DND-41 (cell line): ENCODE measurements at regions not wholly inside any gene's neighbourhood (a gene's known extent, or its start where the extent isn't known, plus 50 kb on each side); places are given as distances from the start of the nearest gene placed in this dataset.

Experiments used
- ATAC-seq: fragments of 200-7000 bp; cut with Tn5 transposase; 3 replicates; pipeline ENCODE4 v1.9.1; 2021; ENCODE audit warnings: low read depth; ENCODE audit not compliant: insufficient read depth
- DNase-seq: peaks from one replicate; pipeline ENCODE4 v3.0.0-alpha.2; 2020
- H2AFZ ChIP-seq: 2 replicates; pipeline ENCODE4 v1.6.0; 2012; ENCODE audit warnings: low read depth, low read length
- H3K27ac ChIP-seq: 2 replicates; pipeline ENCODE4 v1.5.1; 2012; ENCODE audit warnings: low read length, inconsistent platforms
- H3K27me3 ChIP-seq: fragments of 200-600 bp; sonication (generic); 2 replicates; pipeline ENCODE4 v1.6.0; 2012; ENCODE audit warnings: low read length, mild to moderate bottlenecking, inconsistent platforms; ENCODE audit not compliant: insufficient read depth, poor library complexity
- H3K36me3 ChIP-seq: 2 replicates; pipeline ENCODE4 v1.5.1; 2012; ENCODE audit warnings: low read length, inconsistent platforms; ENCODE audit not compliant: insufficient read depth
- H3K4me1 ChIP-seq: 2 replicates; pipeline ENCODE4 v1.5.1; 2012; ENCODE audit warnings: mild to moderate bottlenecking, low read length; ENCODE audit not compliant: insufficient read depth
- H3K4me2 ChIP-seq: 2 replicates; pipeline ENCODE4 v1.6.0; 2012; ENCODE audit warnings: mild to moderate bottlenecking, moderate library complexity, low read length, inconsistent platforms; ENCODE audit not compliant: insufficient read depth
- H3K4me3 ChIP-seq, 2 experiments: fragments of 200-600 bp in 1 of 2; shearing (Covaris generic) in 1 of 2; 2 replicates each; pipeline ENCODE4 v1.5.1; 2012 to 2016; ENCODE audit warnings: inconsistent platforms in 2 of 2, low read length in 2 of 2, mild to moderate bottlenecking in 2 of 2, low read depth in 1 of 2, moderate library complexity in 1 of 2
- H3K79me2 ChIP-seq: 2 replicates; pipeline ENCODE4 v1.6.0; 2012; ENCODE audit warnings: low read length, inconsistent platforms; ENCODE audit not compliant: insufficient read depth
- H3K9ac ChIP-seq: 2 replicates; pipeline ENCODE4 v1.6.0; 2012; ENCODE audit warnings: low read depth, mild to moderate bottlenecking, inconsistent platforms, low read length, moderate library complexity
- H3K9me3 ChIP-seq: 2 replicates; pipeline ENCODE4 v1.5.1; 2012; ENCODE audit warnings: low read length, moderate library complexity, mild to moderate bottlenecking, inconsistent platforms; ENCODE audit not compliant: insufficient read depth, severe bottlenecking
- H4K20me1 ChIP-seq: 2 replicates; pipeline ENCODE4 v1.6.0; 2012; ENCODE audit warnings: low read length; ENCODE audit not compliant: insufficient read depth
- CTCF ChIP-seq: IDR thresholded peaks from 2 replicates; pipeline ENCODE4 v1.5.1; 2012; ENCODE audit warnings: borderline replicate concordance, low read length, moderate library complexity, mild to moderate bottlenecking; ENCODE audit not compliant: poor library complexity, severe bottlenecking; ENCODE audit errors: extremely low read depth
- EZH2 ChIP-seq: IDR thresholded peaks from 3 replicates; pipeline ENCODE4 v1.6.1; 2012; ENCODE audit warnings: borderline replicate concordance, low read depth, mild to moderate bottlenecking, moderate library complexity, low read length, inconsistent platforms; ENCODE audit not compliant: severe bottlenecking

GRCh38 chr5:4555725-4556285 lies 584.3 kb upstream of the ADAMTS16 start:
- Histone ChIP-seq H3K4me2 (no peak overlapping the region), H3K9me3 (peaks cover 2% of the 10 kb centered on the region), H3K9ac (peak overlapping the region; percentile 48), H3K27ac (peak overlapping the region; percentile 99), H4K20me1 (no peaks in the 10 kb centered on the region), H3K36me3 (no peaks in the 10 kb centered on the region), H3K4me3 (no peak overlapping the region), H3K27me3 (no peaks in the 10 kb centered on the region), H3K79me2 (peaks cover 4% of the 10 kb centered on the region; the same call in 1 of the 2 replicates), H3K4me1 (peaks cover 74% of the 10 kb centered on the region), H2AFZ (peak overlapping the region; percentile 2; the same call in 1 of the 2 replicates)
- DNase-seq (peak; percentile 39), ATAC-seq (no peak)
- TF ChIP-seq CTCF (no peak), EZH2 (no peak)

GRCh38 chr5:4561403-4561802 lies 578.7 kb upstream of the ADAMTS16 start:
- H3K79me2 ChIP-seq: no peaks in the 10 kb centered on the region
- no peaks in the 10 kb centered on the region; the same call in 1 of the 2 replicates for H3K36me3 ChIP-seq
- no peak overlapping the region for H3K9ac ChIP-seq
- H4K20me1 ChIP-seq: no peaks in the 10 kb centered on the region
- no peak overlapping the region for H2AFZ ChIP-seq
- ATAC-seq (no peak), DNase-seq (no peak)
- no peak overlapping the region for H3K4me2 ChIP-seq
- H3K4me1 ChIP-seq: peaks cover 37% of the 10 kb centered on the region
- H3K27me3 ChIP-seq: no peaks in the 10 kb centered on the region
- H3K9me3 ChIP-seq: peaks cover 22% of the 10 kb centered on the region
- no peak overlapping the region for H3K4me3 ChIP-seq
- TF ChIP-seq EZH2: no peak
- H3K27ac ChIP-seq: 0 out of 2 replicates have a peak overlapping the region, but pooled peaks have one; percentile 9

- Histone ChIP-seq H2AFZ (peak overlapping the region; percentile 14), H3K27me3 (no peaks in the 10 kb centered on the region), H3K36me3 (no peaks in the 10 kb centered on the region; the same call in 1 of the 2 replicates), H3K4me1 (peaks cover 19% of the 10 kb centered on the region), H3K4me3 (no peak overlapping the region), H3K4me2 (peak overlapping the region; percentile 27; the same call in 1 of the 2 replicates), H4K20me1 (no peaks in the 10 kb centered on the region), H3K79me2 (no peaks in the 10 kb centered on the region), H3K9ac (peak overlapping the region; percentile 7; the same call in 1 of the 2 replicates), H3K27ac (peak overlapping the region; percentile 69), H3K9me3 (peaks cover 22% of the 10 kb centered on the region)
- no peak for TF ChIP-seq EZH2
- peak; percentile 88 for TF ChIP-seq CTCF
- peak; percentile 73 for DNase-seq
- peak; percentile 88 for ATAC-seq
Measured at GRCh38 chr5:4563400-4563799, 576.7 kb upstream of the ADAMTS16 start.
